Prostate gland (tissue), 2 donors: ENCODE measurements at regions not wholly inside any gene's neighbourhood (a gene's known extent, or its start where the extent isn't known, plus 50 kb on each side); places are given as distances from the start of the nearest gene placed in this dataset.

Source experiments
- DNase-seq: peaks from one replicate; pipeline ENCODE4 v3.0.0-alpha.2; 2019; ENCODE audit warnings: low spot score
- H3K27ac ChIP-seq, 2 donors: fragments of 200-600 bp; sonication (generic); 2 replicates each; pipeline ENCODE4 v1.5.1; 2017 to 2019
- H3K27me3 ChIP-seq: fragments of 200-600 bp; sonication (generic); replicated peaks from 2 replicates; pipeline ENCODE4 v1.5.1; 2019; ENCODE audit not compliant: insufficient read depth
- H3K36me3 ChIP-seq, 2 donors: fragments of 200-600 bp; sonication (generic); 1 replicate in 1 of 2; 2 replicates in 1 of 2; pipeline versions ENCODE4 v1.5.1 to v1.8.1; 2017 to 2019
- H3K4me1 ChIP-seq: fragments of 200-600 bp; sonication (generic); replicated peaks from 2 replicates; pipeline ENCODE4 v1.5.1; 2019
- H3K4me3 ChIP-seq, 2 donors: fragments of 200-600 bp; sonication (generic); 2 replicates each; pipeline ENCODE4 v1.5.1; 2017 to 2019
- H3K9me3 ChIP-seq: fragments of 200-600 bp; sonication (generic); 2 replicates; pipeline ENCODE4 v1.5.1; 2017
- CTCF ChIP-seq, 4 experiments: fragments of 200-600 bp in 2 of 4; fragments of 450-650 bp in 2 of 4; sonication (generic) in 2 of 4; IDR thresholded peaks; 1 replicate in 3 of 4; 2 replicates in 1 of 4; pipeline ENCODE4 v1.5.1; 2016 to 2019; ENCODE audit warnings: antibody characterized with exemption in 4 of 4, mild to moderate bottlenecking in 2 of 4, moderate library complexity in 2 of 4
- POLR2A ChIP-seq: fragments of 450-650 bp; IDR thresholded peaks from one replicate; pipeline ENCODE4 v1.6.1; 2016; ENCODE audit warnings: antibody characterized with exemption, mild to moderate bottlenecking
- POLR2AphosphoS5 ChIP-seq: sonication (generic); formaldehyde crosslinking; IDR thresholded peaks from one replicate; pipeline ENCODE4 v1.6.1; 2017; ENCODE audit warnings: antibody characterized with exemption
- WGBS: methylation state at CpG from one replicate; pipeline ENCODE4 v1.1.5; 2018; 5-methylcytosine and 5-hydroxymethylcytosine counted together
- intact Hi-C: fragments of 100-400 bp; cut with DNase I; formaldehyde crosslinking; loops from one replicate; pipeline ENCODE4 v1.14.2; 2022

DNA sequence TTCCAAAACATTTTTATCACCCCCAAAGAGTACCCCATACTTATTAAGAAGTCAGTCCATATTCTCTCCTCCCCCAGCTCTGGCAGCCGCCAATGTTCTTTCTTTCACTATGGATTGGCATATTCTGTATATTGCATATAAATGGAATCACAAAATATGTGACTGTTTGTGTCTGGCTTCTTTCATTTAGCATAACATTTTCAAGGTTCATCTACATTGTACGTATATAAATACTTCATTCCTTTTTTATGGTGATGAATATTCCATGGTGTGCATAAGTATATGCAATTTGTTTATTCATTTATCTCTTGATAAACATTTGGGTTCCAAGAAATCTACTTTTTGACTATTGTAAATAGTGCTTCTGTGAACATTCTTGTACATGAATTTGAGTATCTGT lies 653.1 kb downstream of the XPNPEP1 start:
- Histone ChIP-seq H3K9me3 (no peaks in the 10 kb centered on the region), H3K4me1 (no peaks in the 10 kb centered on the region), H3K36me3 (no peaks in the 10 kb centered on the region), H3K4me3 (no peak overlapping the region), H3K27me3 (no peaks in the 10 kb centered on the region), H3K27ac (no peak overlapping the region)
- intact Hi-C loops: no loop called here
- TF ChIP-seq CTCF (IDR thresholded peaks at IDR 0.05) (no peak), POLR2A (no peak), POLR2AphosphoS5 (no peak)
- WGBS: 77% methylated on average over 2 of the region's 2 CpGs
- DNase-seq: no peak

DNA sequence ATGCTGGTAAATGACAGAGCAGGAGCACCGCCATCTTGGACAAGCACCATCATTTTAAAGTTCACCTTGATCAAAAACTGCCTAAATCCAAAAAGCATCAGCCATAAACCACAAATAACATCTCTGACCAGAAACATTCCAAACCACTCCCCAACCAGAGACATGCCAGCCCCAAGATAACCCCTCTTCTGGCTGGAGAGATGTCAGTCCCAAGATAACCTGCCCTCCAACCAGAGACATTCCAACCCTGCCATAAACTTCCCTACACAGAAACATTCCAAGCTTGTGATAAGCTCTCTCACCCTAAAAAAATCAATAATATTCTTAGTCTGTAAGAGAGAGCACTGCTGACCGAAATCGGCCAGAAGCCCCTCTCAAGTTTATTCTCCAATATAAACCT lies 659.3 kb downstream of the XPNPEP1 start:
- TF ChIP-seq CTCF (IDR thresholded peaks at IDR 0.05) (no peak), POLR2A (no peak), POLR2AphosphoS5 (no peak)
- Histone ChIP-seq H3K4me1 (no peaks in the 10 kb centered on the region), H3K27me3 (no peaks in the 10 kb centered on the region), H3K4me3 (no peak overlapping the region), H3K36me3 (no peaks in the 10 kb centered on the region), H3K9me3 (no peaks in the 10 kb centered on the region), H3K27ac (no peak overlapping the region)
- no peak for DNase-seq
- 91% methylated on average over 3 of the region's 3 CpGs for WGBS
- intact Hi-C loops: no loop called here

DNA sequence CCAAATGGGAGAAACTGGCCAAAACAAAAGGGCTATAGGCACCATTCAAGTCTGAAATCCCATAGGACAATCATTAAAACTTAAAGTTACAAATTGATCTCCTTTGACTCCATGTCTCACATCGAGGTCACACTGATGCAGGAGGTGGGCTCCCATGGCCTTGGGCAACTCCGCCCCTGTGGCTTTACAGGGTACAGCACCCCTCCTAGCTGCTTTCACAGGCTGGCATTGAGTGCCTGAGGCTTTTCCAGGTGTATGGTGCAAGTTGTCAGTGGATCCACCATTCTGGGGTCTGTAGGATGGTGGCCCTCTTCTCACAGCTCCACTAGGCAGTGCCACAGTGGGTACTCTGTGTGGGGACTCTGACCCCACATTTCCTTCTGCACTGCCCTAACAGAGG lies 662.1 kb downstream of the XPNPEP1 start:
- no peaks in the 10 kb centered on the region for H3K4me1 ChIP-seq
- 91% methylated on average over 2 of the region's 2 CpGs for WGBS
- TF ChIP-seq CTCF (IDR thresholded peaks at IDR 0.05) (no peak), POLR2A (no peak), POLR2AphosphoS5 (no peak)
- H3K9me3 ChIP-seq: no peaks in the 10 kb centered on the region
- H3K36me3 ChIP-seq: no peaks in the 10 kb centered on the region
- no peak overlapping the region for H3K27ac ChIP-seq
- no peaks in the 10 kb centered on the region for H3K27me3 ChIP-seq
- no peak for DNase-seq
- H3K4me3 ChIP-seq: no peak overlapping the region
- intact Hi-C loops: no loop called here

DNA sequence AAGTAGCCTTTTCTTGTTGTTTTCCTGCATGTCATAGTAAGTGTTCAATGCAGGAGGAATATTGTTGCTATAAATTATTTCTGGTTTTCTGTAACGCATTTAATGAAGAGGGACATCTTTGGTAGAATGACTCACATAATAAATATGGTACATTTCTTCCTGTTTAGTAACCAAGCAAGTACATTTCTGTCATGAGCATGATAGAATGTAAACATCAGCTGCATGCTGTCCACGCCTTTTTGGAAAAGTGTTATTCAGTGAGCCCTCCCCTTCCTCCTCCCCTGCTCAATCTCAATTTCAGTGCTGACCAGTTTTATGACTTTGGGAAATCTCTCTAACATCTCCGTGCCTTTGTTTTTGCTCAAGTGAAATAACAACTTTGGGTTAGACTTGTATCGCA lies 664.0 kb downstream of the XPNPEP1 start:
- no peak overlapping the region for H3K27ac ChIP-seq
- TF ChIP-seq POLR2AphosphoS5: no peak
- TF ChIP-seq CTCF (IDR thresholded peaks at IDR 0.05): no peak
- TF ChIP-seq POLR2A: no peak
- no peak for DNase-seq
- no peak overlapping the region for H3K4me3 ChIP-seq
- WGBS: 41% methylated on average over 4 of the region's 4 CpGs
- H3K36me3 ChIP-seq: no peaks in the 10 kb centered on the region
- no peaks in the 10 kb centered on the region for H3K4me1 ChIP-seq
- no peaks in the 10 kb centered on the region for H3K27me3 ChIP-seq
- H3K9me3 ChIP-seq: no peaks in the 10 kb centered on the region
- intact Hi-C loops: no loop called here

GRCh38 chr10:109253306-109253705 lies 670.0 kb downstream of the XPNPEP1 start:
- no peak overlapping the region for H3K4me3 ChIP-seq
- WGBS: 86% methylated on average over 3 of the region's 3 CpGs
- no peak for DNase-seq
- H3K27me3 ChIP-seq: no peaks in the 10 kb centered on the region
- H3K27ac ChIP-seq: no peak overlapping the region
- H3K9me3 ChIP-seq: no peaks in the 10 kb centered on the region
- H3K36me3 ChIP-seq: no peaks in the 10 kb centered on the region
- H3K4me1 ChIP-seq: no peaks in the 10 kb centered on the region
- intact Hi-C loops: no loop called here
- TF ChIP-seq POLR2A: no peak
